HCT116 (cell line): ENCODE measurements at regions not wholly inside any gene's neighbourhood (a gene's known extent, or its start where the extent isn't known, plus 50 kb on each side); places are given as distances from the start of the nearest gene placed in this dataset.

Source experiments
- ATAC-seq: fragments of 200-7000 bp; cut with Tn5 transposase; 2 replicates; pipeline ENCODE4 v1.9.1; 2020; ENCODE audit warnings: mild to moderate bottlenecking, moderate library complexity
- BruUV-seq: library from RNA; stranded (reverse); fragments of 400-500 nt; replicated peaks from 2 replicates; lab custom pipeline; 2021; lab: Mats Ljungman, UMichigan
- CTCF ChIA-PET: fragments of 300-600 bp; sonication (Branson Sonifier 250); formaldehyde crosslinking; loops from one replicate; lab custom pipeline; 2021; ENCODE audit warnings: antibody characterized with exemption; lab: Charles Lee
- POLR2A ChIA-PET: fragments of 300-600, 350-600 bp; sonication (Branson Sonifier 250); formaldehyde crosslinking; loops from one replicate; lab custom pipeline; 2021; ENCODE audit warnings: antibody characterized with exemption; lab: Charles Lee
- RAD21 ChIA-PET, 2 experiments: fragments of 300-600 bp; sonication (Branson Sonifier 250); formaldehyde crosslinking; loops; one replicate each; lab custom pipeline; 2023; ENCODE audit warnings: low total read pairs in 2 of 2; ENCODE audit not compliant: uncharacterized antibody in 2 of 2, unreplicated experiment in 2 of 2, low non-redundant PET in 1 of 2; lab: Charles Lee
- DNase-seq: peaks from one replicate; pipeline ENCODE4 v3.0.0-alpha.2; 2010; ENCODE audit warnings: low read depth, low spot score
- H2AFZ ChIP-seq: fragments of 200-600 bp; shearing (Covaris generic), sonication (generic); 2 replicates; pipeline ENCODE4 v1.6.1; 2017; ENCODE audit warnings: low read depth, mixed run types, mixed read lengths, antibody characterized with exemption, low read length; ENCODE audit not compliant: poor library complexity, severe bottlenecking
- H3K27ac ChIP-seq: 2 replicates; pipeline ENCODE4 v1.5.1; 2012; ENCODE audit warnings: low read depth, low read length
- H3K27me3 ChIP-seq: fragments of 200-600 bp; sonication (generic); 2 replicates; pipeline ENCODE4 v1.6.1; 2016; ENCODE audit warnings: mixed run types, low read length, mixed read lengths; ENCODE audit not compliant: insufficient read depth
- H3K36me3 ChIP-seq, 2 experiments: fragments of 200-500 bp in 1 of 2; fragments of 200-600 bp in 1 of 2; sonication (Bioruptor generic) in 1 of 2; sonication (generic) in 1 of 2; 2 replicates each; pipeline versions ENCODE4 v1.5.1 to v1.6.1; 2014 to 2016; ENCODE audit warnings: low read length in 2 of 2, inconsistent platforms in 1 of 2, mixed read lengths in 1 of 2, mixed run types in 1 of 2; ENCODE audit not compliant: insufficient read depth in 2 of 2, control insufficient read depth in 1 of 2
- H3K4me1 ChIP-seq, 2 experiments: fragments of 200-600 bp in 1 of 2; sonication (generic) in 1 of 2; 2 replicates each; pipeline versions ENCODE4 v1.5.1 to v1.6.1; 2012 to 2017; ENCODE audit warnings: low read length in 2 of 2, inconsistent platforms in 1 of 2, mild to moderate bottlenecking in 1 of 2, mixed read lengths in 1 of 2, mixed run types in 1 of 2, moderate library complexity in 1 of 2; ENCODE audit not compliant: insufficient read depth in 2 of 2, control insufficient read depth in 1 of 2
- H3K4me2 ChIP-seq: fragments of 200-600 bp; sonication (generic); 2 replicates; pipeline ENCODE4 v1.6.1; 2017; ENCODE audit warnings: mixed run types, low read length, mixed read lengths
- H3K4me3 ChIP-seq, 2 experiments: fragments of 200-600 bp in 1 of 2; sonication (generic) in 1 of 2; replicated peaks in 1 of 2; 2 replicates each; pipeline ENCODE4 v1.5.1; 2011 to 2016; ENCODE audit warnings: low read length in 2 of 2, control low read depth in 1 of 2, low read depth in 1 of 2, mild to moderate bottlenecking in 1 of 2, mixed read lengths in 1 of 2, mixed run types in 1 of 2
- H3K79me2 ChIP-seq: fragments of 200-600 bp; sonication (generic); 2 replicates; pipeline ENCODE4 v1.6.1; 2017; ENCODE audit warnings: mild to moderate bottlenecking, mixed run types, low read length, moderate library complexity, mixed read lengths; ENCODE audit not compliant: insufficient read depth
- H3K9ac ChIP-seq: fragments of 200-600 bp; sonication (generic); 2 replicates; pipeline ENCODE4 v1.6.1; 2016; ENCODE audit warnings: low read length, mixed read lengths
- H3K9me2 ChIP-seq: fragments of 200-600 bp; sonication (generic), shearing (Covaris generic); 2 replicates; pipeline ENCODE4 v1.6.1; 2017; ENCODE audit warnings: mixed run types, mild to moderate bottlenecking, moderate library complexity; ENCODE audit not compliant: insufficient read depth
- H3K9me3 ChIP-seq, 2 experiments: fragments of 200-500 bp in 1 of 2; fragments of 200-600 bp in 1 of 2; sonication (Bioruptor generic) in 1 of 2; sonication (generic) in 1 of 2; 2 replicates each; pipeline ENCODE4 v1.6.1; 2014 to 2017; ENCODE audit warnings: low read length in 2 of 2, mixed read lengths in 2 of 2, inconsistent platforms in 1 of 2, low read depth in 1 of 2, mild to moderate bottlenecking in 1 of 2, mixed run types in 1 of 2, moderate library complexity in 1 of 2; ENCODE audit not compliant: control insufficient read depth in 1 of 2, insufficient read depth in 1 of 2
- H4K20me1 ChIP-seq: fragments of 200-600 bp; sonication (generic), shearing (Covaris generic); 2 replicates; pipeline ENCODE4 v1.6.1; 2017; ENCODE audit warnings: mixed run types, mild to moderate bottlenecking, moderate library complexity; ENCODE audit not compliant: insufficient read depth
- ATF3 ChIP-seq: IDR thresholded peaks from 2 replicates; pipeline ENCODE4 v1.6.1; 2012
- CEBPB ChIP-seq: IDR thresholded peaks from 2 replicates; pipeline ENCODE4 v1.6.1; 2012; ENCODE audit warnings: low read depth
- EGR1 ChIP-seq: IDR thresholded peaks from 2 replicates; pipeline ENCODE4 v1.6.1; 2012; ENCODE audit warnings: low read depth
- ELF1 ChIP-seq: IDR thresholded peaks from 2 replicates; pipeline ENCODE4 v1.6.1; 2012; ENCODE audit warnings: low read depth, borderline replicate concordance
- FOSL1 ChIP-seq: IDR thresholded peaks from 2 replicates; pipeline ENCODE4 v1.6.1; 2012; ENCODE audit warnings: low read depth
- JUND ChIP-seq: IDR thresholded peaks from 2 replicates; pipeline ENCODE4 v1.6.1; 2012
- POLR2A ChIP-seq: IDR thresholded peaks from 2 replicates; pipeline ENCODE4 v1.7.0; 2011; ENCODE audit warnings: borderline replicate concordance; ENCODE audit not compliant: insufficient read depth, insufficient read length; ENCODE audit errors: extremely low read depth
- REST ChIP-seq: IDR thresholded peaks from 2 replicates; pipeline ENCODE4 v1.6.1; 2012; ENCODE audit warnings: low read depth
- SIN3A ChIP-seq: IDR thresholded peaks from 2 replicates; pipeline ENCODE4 v1.6.1; 2012; ENCODE audit warnings: low read depth
- YY1 ChIP-seq: IDR thresholded peaks from 2 replicates; pipeline ENCODE4 v1.6.1; 2011; ENCODE audit warnings: low read length, low read depth, moderate library complexity, mild to moderate bottlenecking; ENCODE audit not compliant: insufficient replicate concordance; ENCODE audit errors: extremely low read depth
- ZFX ChIP-seq: fragments of 450-650 bp; IDR thresholded peaks from 2 replicates; pipeline ENCODE4 v1.6.1; 2017
- intact Hi-C: fragments of 100-400 bp; cut with micrococcal nuclease; formaldehyde crosslinking; loops from 2 replicates; pipeline ENCODE4 v1.10.0; 2022

GRCh38 chr15:96629511-96629910, 299.0 kb downstream of the NR2F2 start:
- RAD21 ChIA-PET, result no interaction called here
- no peak for DNase-seq
- no peak overlapping the region for H3K9ac ChIP-seq
- H3K4me3 ChIP-seq, result no peak overlapping the region
- H3K4me2 ChIP-seq, result no peak overlapping the region
- H3K79me2 ChIP-seq, result no peaks in the 10 kb centered on the region
- BruUV-seq, result no TSS peak
- POLR2A ChIA-PET, result no interaction called here
- H3K4me1 ChIP-seq, result no peaks in the 10 kb centered on the region
- no peak overlapping the region for H3K27ac ChIP-seq
- no peaks in the 10 kb centered on the region for H3K36me3 ChIP-seq
- no peak for ATAC-seq
- CTCF ChIA-PET, result no interaction called here
- H4K20me1 ChIP-seq, result no peaks in the 10 kb centered on the region
- no peak for TF ChIP-seq YY1
- TF ChIP-seq ELF1, result no peak
- TF ChIP-seq POLR2A, result no peak
- no peak for TF ChIP-seq CEBPB
- no peak for TF ChIP-seq REST
- TF ChIP-seq EGR1, result no peak
- TF ChIP-seq SIN3A, result no peak
- TF ChIP-seq FOSL1, result no peak
- no peaks in the 10 kb centered on the region for H3K9me2 ChIP-seq
- intact Hi-C loops, result no loop called here
- H2AFZ ChIP-seq, result no peak overlapping the region
- H3K9me3 ChIP-seq, result no peaks in the 10 kb centered on the region
- peaks cover 34% of the 10 kb centered on the region for H3K27me3 ChIP-seq

- Histone ChIP-seq H3K27ac (no peak overlapping the region), H4K20me1 (no peaks in the 10 kb centered on the region), H3K4me2 (no peak overlapping the region), H3K27me3 (peaks cover 44% of the 10 kb centered on the region), H2AFZ (no peak overlapping the region), H3K79me2 (no peaks in the 10 kb centered on the region), H3K9ac (no peak overlapping the region), H3K36me3 (no peaks in the 10 kb centered on the region), H3K4me1 (no peaks in the 10 kb centered on the region), H3K9me2 (no peaks in the 10 kb centered on the region), H3K9me3 (no peaks in the 10 kb centered on the region), H3K4me3 (no peak overlapping the region)
- POLR2A ChIA-PET, result no interaction called here
- DNase-seq (no peak), ATAC-seq (no peak)
- CTCF ChIA-PET, result no interaction called here
- RAD21 ChIA-PET, result no interaction called here
- no TSS peak for BruUV-seq
- intact Hi-C loops, result no loop called here
- TF ChIP-seq JUND (no peak), REST (no peak), ZFX (no peak), POLR2A (no peak), ATF3 (no peak), ELF1 (no peak)
These were observed 308.3 kb downstream of the NR2F2 start for GRCh38 chr15:96638793-96639192.
